GM23338 (cell line): ENCODE measurements at regions not wholly inside any gene's neighbourhood (a gene's known extent, or its start where the extent isn't known, plus 50 kb on each side); places are given as distances from the start of the nearest gene placed in this dataset.

Experiments used
- CREB1 ChIP-seq: fragments of 250-450 bp; sonication (Bioruptor Pico); IDR thresholded peaks from 2 replicates; pipeline ENCODE4 v1.5.0; 2020; ENCODE audit warnings: low read depth, mild to moderate bottlenecking, moderate library complexity
- EZH2 ChIP-seq: fragments of 200-600 bp; sonication (generic); IDR thresholded peaks from one replicate; pipeline ENCODE4 v1.8.0; 2017; ENCODE audit warnings: antibody characterized with exemption, mild to moderate bottlenecking, low read depth; ENCODE audit not compliant: unreplicated experiment
- EZH2phosphoT487 ChIP-seq: fragments of 200-600 bp; sonication (generic); IDR thresholded peaks from one replicate; pipeline ENCODE4 v1.8.1; 2018; ENCODE audit warnings: antibody characterized with exemption; ENCODE audit not compliant: unreplicated experiment
- JUNB ChIP-seq: IDR thresholded peaks from one replicate; pipeline ENCODE4 v1.6.1; 2016; ENCODE audit warnings: antibody characterized with exemption; ENCODE audit not compliant: unreplicated experiment
- NANOG ChIP-seq: IDR thresholded peaks from 2 replicates; pipeline ENCODE4 v1.6.1; 2016; ENCODE audit warnings: antibody characterized with exemption, borderline replicate concordance
- POLR2AphosphoS5 ChIP-seq: IDR thresholded peaks from 2 replicates; pipeline ENCODE4 v1.6.1; 2016; ENCODE audit warnings: antibody characterized with exemption, low read depth
- REST ChIP-seq: IDR thresholded peaks from one replicate; pipeline ENCODE4 v1.6.1; 2018; ENCODE audit warnings: antibody characterized with exemption; ENCODE audit not compliant: unreplicated experiment
- STAT1 ChIP-seq: IDR thresholded peaks from one replicate; pipeline ENCODE4 v1.6.1; 2016; ENCODE audit warnings: antibody characterized with exemption; ENCODE audit not compliant: unreplicated experiment
- ZNF114 ChIP-seq: fragments of 250-450 bp; sonication (Bioruptor Pico); IDR thresholded peaks from 2 replicates; pipeline ENCODE4 v1.5.0; 2020; ENCODE audit warnings: mild to moderate bottlenecking, moderate library complexity
- ZNF462 ChIP-seq: fragments of 250-450 bp; sonication (Bioruptor Pico); IDR thresholded peaks from 2 replicates; pipeline ENCODE4 v1.5.0; 2020; ENCODE audit warnings: mild to moderate bottlenecking, moderate library complexity
- TF ChIP-seq, protein P1 (sequence below), 2 experiments: fragments of 200-600 bp in 1 of 2; sonication (generic) in 1 of 2; conservative IDR thresholded peaks; 2 replicates each; pipeline versions ENCODE4 v1.5.1 to v1.6.1; 2016 to 2017; ENCODE audit warnings: antibody characterized with exemption in 2 of 2, low read depth in 2 of 2, mild to moderate bottlenecking in 2 of 2, moderate library complexity in 1 of 2
- TF ChIP-seq, protein P2 (sequence below): IDR thresholded peaks from 2 replicates; pipeline ENCODE4 v1.6.1; 2016; ENCODE audit warnings: antibody characterized with exemption

- TF ChIP-seq, protein P1, sequence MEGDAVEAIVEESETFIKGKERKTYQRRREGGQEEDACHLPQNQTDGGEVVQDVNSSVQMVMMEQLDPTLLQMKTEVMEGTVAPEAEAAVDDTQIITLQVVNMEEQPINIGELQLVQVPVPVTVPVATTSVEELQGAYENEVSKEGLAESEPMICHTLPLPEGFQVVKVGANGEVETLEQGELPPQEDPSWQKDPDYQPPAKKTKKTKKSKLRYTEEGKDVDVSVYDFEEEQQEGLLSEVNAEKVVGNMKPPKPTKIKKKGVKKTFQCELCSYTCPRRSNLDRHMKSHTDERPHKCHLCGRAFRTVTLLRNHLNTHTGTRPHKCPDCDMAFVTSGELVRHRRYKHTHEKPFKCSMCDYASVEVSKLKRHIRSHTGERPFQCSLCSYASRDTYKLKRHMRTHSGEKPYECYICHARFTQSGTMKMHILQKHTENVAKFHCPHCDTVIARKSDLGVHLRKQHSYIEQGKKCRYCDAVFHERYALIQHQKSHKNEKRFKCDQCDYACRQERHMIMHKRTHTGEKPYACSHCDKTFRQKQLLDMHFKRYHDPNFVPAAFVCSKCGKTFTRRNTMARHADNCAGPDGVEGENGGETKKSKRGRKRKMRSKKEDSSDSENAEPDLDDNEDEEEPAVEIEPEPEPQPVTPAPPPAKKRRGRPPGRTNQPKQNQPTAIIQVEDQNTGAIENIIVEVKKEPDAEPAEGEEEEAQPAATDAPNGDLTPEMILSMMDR (conservative IDR thresholded peaks at IDR 0.05; ENCODE audit: low read depth in 2 of 2) = no peak
- TF ChIP-seq EZH2phosphoT487 = no peak
- no peak for TF ChIP-seq NANOG
- TF ChIP-seq CREB1 (CRISPR knock-in tag) = no peak
- no peak for TF ChIP-seq POLR2AphosphoS5
- no peak for TF ChIP-seq EZH2
- TF ChIP-seq, protein P2, sequence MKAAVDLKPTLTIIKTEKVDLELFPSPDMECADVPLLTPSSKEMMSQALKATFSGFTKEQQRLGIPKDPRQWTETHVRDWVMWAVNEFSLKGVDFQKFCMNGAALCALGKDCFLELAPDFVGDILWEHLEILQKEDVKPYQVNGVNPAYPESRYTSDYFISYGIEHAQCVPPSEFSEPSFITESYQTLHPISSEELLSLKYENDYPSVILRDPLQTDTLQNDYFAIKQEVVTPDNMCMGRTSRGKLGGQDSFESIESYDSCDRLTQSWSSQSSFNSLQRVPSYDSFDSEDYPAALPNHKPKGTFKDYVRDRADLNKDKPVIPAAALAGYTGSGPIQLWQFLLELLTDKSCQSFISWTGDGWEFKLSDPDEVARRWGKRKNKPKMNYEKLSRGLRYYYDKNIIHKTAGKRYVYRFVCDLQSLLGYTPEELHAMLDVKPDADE = no peak
- TF ChIP-seq REST = no peak
- TF ChIP-seq ZNF462 (CRISPR knock-in tag) = no peak
- TF ChIP-seq JUNB = no peak
- TF ChIP-seq ZNF114 = no peak
- no peak for TF ChIP-seq STAT1
Observed at GRCh38 chr2:3094318-3094717, 283.3 kb downstream of the EIPR1 start.
